Heart left ventricle (tissue), 13 donors: ENCODE measurements at regions not wholly inside any gene's neighbourhood (a gene's known extent, or its start where the extent isn't known, plus 50 kb on each side); places are given as distances from the start of the nearest gene placed in this dataset.

ENCODE experiments used
- POLR2A ChIP-seq, 2 donors: fragments of 450-650 bp; IDR thresholded peaks; one replicate each; pipeline ENCODE4 v1.6.1; 2017; ENCODE audit warnings: antibody characterized with exemption in 2 of 2, mild to moderate bottlenecking in 2 of 2, moderate library complexity in 2 of 2
- TF ChIP-seq, protein P1 (sequence below), 12 donors: fragments of 200-600 bp; sonication (generic) in 4 of 12; IDR thresholded peaks; one replicate each; pipeline versions ENCODE4 v1.5.0 to v1.8.0; 2018 to 2022; ENCODE audit warnings: antibody characterized with exemption in 12 of 12, mild to moderate bottlenecking in 5 of 12
- donor health status: ischemic (EF 13 %, LVEDD 7.1; RV severe dilation, severe dysfunction).
- donor health status: DM: no; HTN: yes; CAD: no.
- donor health status: DM: no; HTN: no; CAD: no.
- donor health status: ischemic (EF 25% LVEDD 6.9; RV normal size, moderate dysfunction).
- donor health status: ischemic (EF 25% LVEDD 5.7; RV mildly dilated, moderate dysfunction).
- donor health status: ischemic (EF 35%, LVEDD 5.7; RV mildly dilated, moderate dysfunction).
- donor health status: nonischemic (EF 11% LVEDD 7.7; RV severe dilation, severe dysfunction).
- donor health status: DM: yes; HTN: yes; CAD: no.
- donor health status: PGD.
- donor health status: ischemic (EF 29% LVEDD 5.4; RV normal size, mild dysfunction).
- donor health status: nonischemic (EF 23%, LVEDD 6.1; RV moderate dilation, normal function).

DNA sequence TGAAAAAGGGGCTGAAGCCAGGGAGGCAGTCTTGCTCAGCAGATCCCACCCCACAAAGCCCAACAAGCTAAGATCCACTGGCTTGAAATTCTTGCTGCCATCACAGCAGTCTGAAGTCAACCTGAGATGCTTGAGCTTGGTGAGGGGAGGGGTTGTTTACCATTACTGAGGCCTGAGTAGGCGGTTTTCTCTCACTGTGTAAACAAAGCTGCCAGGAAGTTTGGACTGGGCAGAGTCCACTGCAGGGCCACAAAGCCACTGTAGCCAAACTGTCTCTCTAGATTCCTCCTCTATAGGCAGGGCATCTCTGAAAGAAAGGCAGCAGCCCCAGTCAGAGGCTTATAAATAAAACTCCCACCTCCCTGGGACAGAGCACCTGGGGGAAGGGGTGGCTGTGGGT, 746.1 kb upstream of the LRRC4C start:
- TF ChIP-seq, protein P1, sequence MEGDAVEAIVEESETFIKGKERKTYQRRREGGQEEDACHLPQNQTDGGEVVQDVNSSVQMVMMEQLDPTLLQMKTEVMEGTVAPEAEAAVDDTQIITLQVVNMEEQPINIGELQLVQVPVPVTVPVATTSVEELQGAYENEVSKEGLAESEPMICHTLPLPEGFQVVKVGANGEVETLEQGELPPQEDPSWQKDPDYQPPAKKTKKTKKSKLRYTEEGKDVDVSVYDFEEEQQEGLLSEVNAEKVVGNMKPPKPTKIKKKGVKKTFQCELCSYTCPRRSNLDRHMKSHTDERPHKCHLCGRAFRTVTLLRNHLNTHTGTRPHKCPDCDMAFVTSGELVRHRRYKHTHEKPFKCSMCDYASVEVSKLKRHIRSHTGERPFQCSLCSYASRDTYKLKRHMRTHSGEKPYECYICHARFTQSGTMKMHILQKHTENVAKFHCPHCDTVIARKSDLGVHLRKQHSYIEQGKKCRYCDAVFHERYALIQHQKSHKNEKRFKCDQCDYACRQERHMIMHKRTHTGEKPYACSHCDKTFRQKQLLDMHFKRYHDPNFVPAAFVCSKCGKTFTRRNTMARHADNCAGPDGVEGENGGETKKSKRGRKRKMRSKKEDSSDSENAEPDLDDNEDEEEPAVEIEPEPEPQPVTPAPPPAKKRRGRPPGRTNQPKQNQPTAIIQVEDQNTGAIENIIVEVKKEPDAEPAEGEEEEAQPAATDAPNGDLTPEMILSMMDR (IDR thresholded peaks at IDR 0.05): no peak
- no peak for TF ChIP-seq POLR2A (IDR thresholded peaks at IDR 0.05)
